Testis (tissue), 2 donors: ENCODE measurements at regions not wholly inside any gene's neighbourhood (a gene's known extent, or its start where the extent isn't known, plus 50 kb on each side); places are given as distances from the start of the nearest gene placed in this dataset.

Experiments used
- DNase-seq: peaks from one replicate; pipeline ENCODE4 v3.0.0-alpha.2; 2019
- H3K27ac ChIP-seq, 2 donors: fragments of 200-600 bp; sonication (generic); one replicate each; pipeline ENCODE4 v1.5.1; 2019
- H3K27me3 ChIP-seq: fragments of 200-600 bp; sonication (generic); one replicate; pipeline ENCODE4 v1.5.1; 2019
- H3K36me3 ChIP-seq: fragments of 200-600 bp; sonication (generic); one replicate; pipeline ENCODE4 v1.5.1; 2017; ENCODE audit warnings: low read depth; ENCODE audit errors: missing control alignments
- H3K4me1 ChIP-seq: fragments of 200-600 bp; sonication (generic); one replicate; pipeline ENCODE4 v1.5.1; 2019
- H3K4me3 ChIP-seq, 2 donors: fragments of 200-600 bp; sonication (generic); one replicate each; pipeline ENCODE4 v1.5.1; 2017 to 2019
- H3K9me3 ChIP-seq: fragments of 200-600 bp; sonication (generic); one replicate; pipeline ENCODE4 v1.5.1; 2017
- CTCF ChIP-seq, 3 experiments: fragments of 450-650 bp in 2 of 3; fragments of 200-600 bp in 1 of 3; sonication (generic) in 1 of 3; IDR thresholded peaks; one replicate each; pipeline ENCODE4 v1.5.1; 2016 to 2019; ENCODE audit warnings: antibody characterized with exemption in 3 of 3, mild to moderate bottlenecking in 2 of 3, moderate library complexity in 1 of 3
- POLR2A ChIP-seq: fragments of 450-650 bp; IDR thresholded peaks from one replicate; pipeline ENCODE4 v1.6.1; 2017; ENCODE audit warnings: antibody characterized with exemption, mild to moderate bottlenecking, moderate library complexity
- WGBS, 2 donors: methylation state at CpG; one replicate each; pipeline ENCODE4 v1.1.5; 2018; 5-methylcytosine and 5-hydroxymethylcytosine counted together
- intact Hi-C: fragments of 100-400 bp; cut with DNase I; formaldehyde crosslinking; loops from one replicate; pipeline ENCODE4 v1.15.1; 2023; ENCODE audit warnings: low total_unique reads

DNA sequence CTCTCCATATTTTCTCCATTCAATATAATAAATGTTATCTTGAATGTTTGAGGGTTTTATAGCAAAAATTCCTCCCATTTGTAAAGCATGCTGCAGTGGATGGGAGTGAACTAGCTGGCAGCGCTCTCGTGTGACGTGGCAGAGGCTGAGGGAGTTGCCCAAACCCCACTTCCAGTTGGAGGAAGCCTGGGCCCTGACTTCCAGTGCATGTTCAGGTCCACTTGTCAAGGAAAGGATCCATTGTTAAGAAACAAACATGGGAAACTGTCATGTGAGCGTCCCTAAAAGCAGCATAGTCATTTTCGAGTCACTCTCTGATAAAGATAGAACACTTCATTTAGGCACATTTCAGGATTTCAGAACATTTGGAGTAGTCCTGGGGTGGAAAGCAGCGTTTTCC lies 116.6 kb downstream of the SLC25A47 start:
- 56 to 76% methylated on average over 6 of the region's 6 CpGs for WGBS, 2 donors
- H3K27ac ChIP-seq: no peak overlapping the region
- no peaks in the 10 kb centered on the region for H3K27me3 ChIP-seq
- intact Hi-C loops: no loop called here
- TF ChIP-seq POLR2A (no peak), CTCF (IDR thresholded peaks at IDR 0.05) (no peak)
- no peaks in the 10 kb centered on the region for H3K9me3 ChIP-seq
- no peak overlapping the region for H3K4me3 ChIP-seq
- H3K36me3 ChIP-seq: no peaks in the 10 kb centered on the region
- DNase-seq: no peak
- peaks cover 14% of the 10 kb centered on the region for H3K4me1 ChIP-seq

DNA sequence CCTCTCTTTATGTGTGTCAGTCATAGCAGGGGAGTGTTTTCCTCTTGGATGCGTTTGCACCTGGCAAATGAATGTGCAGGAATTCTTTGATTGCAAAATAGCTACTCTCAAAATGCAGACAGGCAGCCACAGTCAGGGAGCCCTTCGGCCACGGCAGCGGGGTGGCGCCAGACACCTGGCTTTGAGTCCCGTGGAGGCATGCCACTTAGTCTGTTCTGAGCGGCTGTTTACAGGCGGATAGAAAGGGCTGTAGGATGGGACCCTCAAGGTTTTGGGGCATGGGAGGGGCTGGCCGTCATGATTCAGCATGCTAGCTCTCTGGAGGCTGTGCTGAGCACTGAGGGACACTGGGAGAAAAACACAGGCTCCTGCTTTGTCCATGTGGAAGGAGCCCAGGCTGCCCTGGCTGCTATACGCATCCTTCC lies 117.1 kb downstream of the SLC25A47 start:
- Histone ChIP-seq H3K4me1 (peaks cover 14% of the 10 kb centered on the region), H3K9me3 (no peaks in the 10 kb centered on the region), H3K27me3 (no peaks in the 10 kb centered on the region), H3K27ac (peak overlapping the region in 1 of 2 donors; percentile 57), H3K4me3 (no peak overlapping the region), H3K36me3 (no peaks in the 10 kb centered on the region)
- intact Hi-C loops: no loop called here
- TF ChIP-seq POLR2A (no peak), CTCF (IDR thresholded peaks at IDR 0.05) (peak; percentile 42 to 55 (median 54))
- 34 to 75% methylated on average over 8 to 10 of the region's 10 CpGs for whole genome bisulfite sequencing, 2 donors
- peak; percentile 76 for DNase-seq

DNA sequence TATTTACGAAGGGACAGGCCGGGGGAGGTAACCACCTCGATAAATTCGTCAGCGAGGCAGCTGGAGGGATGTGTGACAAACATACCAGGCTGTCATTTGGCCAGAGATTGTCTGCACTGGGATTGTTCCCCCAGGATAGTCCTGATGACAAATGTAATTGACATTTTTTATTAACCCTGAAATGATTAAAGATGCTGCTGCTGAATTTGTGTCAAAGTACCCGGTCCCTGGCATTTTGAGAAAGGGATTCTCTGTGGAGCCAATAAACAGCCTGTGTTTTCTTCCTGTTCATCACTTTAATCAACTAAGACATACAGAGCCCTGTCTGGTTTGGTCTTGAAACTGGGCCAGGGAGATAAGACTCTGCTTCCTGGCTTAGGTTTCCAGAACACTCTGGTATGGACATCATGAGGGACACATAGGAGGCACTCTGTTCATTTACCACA lies 117.6 kb downstream of the SLC25A47 start:
- DNase-seq: peak; percentile 36
- Histone ChIP-seq H3K4me3 (no peak overlapping the region), H3K4me1 (peaks cover 14% of the 10 kb centered on the region), H3K9me3 (no peaks in the 10 kb centered on the region), H3K36me3 (no peaks in the 10 kb centered on the region), H3K27me3 (no peaks in the 10 kb centered on the region), H3K27ac (peak overlapping the region; percentile 9 to 57)
- 60 to 86% methylated on average over 6 of the region's 6 CpGs for WGBS, 2 donors
- intact Hi-C loops: no loop called here
- no peak for TF ChIP-seq POLR2A
- TF ChIP-seq CTCF (IDR thresholded peaks at IDR 0.05): no peak

DNA sequence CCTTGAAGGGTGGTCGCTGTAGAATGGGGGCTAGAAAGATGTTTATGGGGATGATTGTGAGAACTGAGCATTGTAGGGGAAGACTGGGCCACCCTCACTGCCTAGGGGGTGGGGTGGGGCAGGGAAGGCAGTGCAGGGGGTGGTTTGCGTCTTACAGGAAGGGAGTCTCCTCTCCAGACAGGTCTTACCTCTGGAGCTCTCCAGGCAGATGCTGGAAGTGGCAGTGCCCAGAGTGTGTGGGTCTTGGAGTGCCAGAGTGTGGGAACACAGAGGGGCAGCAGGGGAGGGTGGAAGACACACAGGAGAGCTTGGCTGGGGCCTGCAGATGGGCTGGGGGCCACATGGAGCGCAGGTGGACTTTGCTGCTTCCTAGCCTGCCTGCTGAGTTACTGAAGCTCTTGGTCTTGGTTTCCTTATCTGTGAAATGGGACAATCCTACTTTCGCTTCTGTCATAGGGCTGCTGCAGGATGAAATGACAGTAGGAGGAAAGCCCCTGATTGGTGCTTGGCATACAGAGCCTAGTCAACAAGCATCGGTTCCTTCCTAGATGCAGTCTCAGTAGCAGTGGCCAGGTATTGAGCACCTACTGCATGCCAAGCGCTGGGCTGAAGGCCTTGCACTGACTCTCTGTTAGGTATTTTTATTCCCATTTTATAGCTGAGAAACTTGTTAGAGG lies 118.3 kb downstream of the SLC25A47 start:
- DNase-seq: no peak
- TF ChIP-seq CTCF (IDR thresholded peaks at IDR 0.05) (no peak), POLR2A (no peak)
- 84 to 93% methylated on average over 5 to 6 of the region's 6 CpGs for WGBS, 2 donors
- no peaks in the 10 kb centered on the region for H3K36me3 ChIP-seq
- H3K27me3 ChIP-seq: no peaks in the 10 kb centered on the region
- no peak overlapping the region for H3K4me3 ChIP-seq
- H3K27ac ChIP-seq: peak overlapping the region in 1 of 2 donors; percentile 9
- H3K9me3 ChIP-seq: no peaks in the 10 kb centered on the region
- intact Hi-C loops: no loop called here
- H3K4me1 ChIP-seq: peaks cover 14% of the 10 kb centered on the region

DNA sequence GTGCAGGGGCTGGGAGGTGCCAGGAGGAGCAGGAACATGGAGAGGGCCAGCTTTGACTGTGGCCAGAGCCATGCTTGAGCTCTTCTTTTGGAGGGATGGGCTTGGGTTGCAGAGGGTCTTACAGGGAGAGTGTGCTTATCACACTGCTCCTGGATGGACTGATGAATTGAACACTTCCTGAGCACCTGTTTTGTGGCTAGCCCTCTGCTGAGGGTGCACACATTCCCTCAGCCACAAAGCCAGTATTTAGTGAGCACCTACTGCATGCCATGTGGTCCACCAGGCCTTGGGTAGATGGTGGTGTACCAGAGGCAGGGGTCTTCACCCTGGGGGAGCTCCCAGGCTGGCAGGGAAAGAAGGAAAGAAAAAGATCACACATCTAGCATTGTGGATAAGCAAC lies 118.9 kb downstream of the SLC25A47 start:
- DNase-seq: no peak
- H3K9me3 ChIP-seq: no peaks in the 10 kb centered on the region
- intact Hi-C loops: no loop called here
- no peaks in the 10 kb centered on the region for H3K27me3 ChIP-seq
- TF ChIP-seq POLR2A (no peak), CTCF (IDR thresholded peaks at IDR 0.05) (no peak)
- H3K36me3 ChIP-seq: no peaks in the 10 kb centered on the region
- H3K4me3 ChIP-seq: no peak overlapping the region
- H3K27ac ChIP-seq: no peak overlapping the region
- peaks cover 14% of the 10 kb centered on the region for H3K4me1 ChIP-seq
